Muscle layer of colon (tissue), 2 donors: ENCODE measurements at regions not wholly inside any gene's neighbourhood (a gene's known extent, or its start where the extent isn't known, plus 50 kb on each side); places are given as distances from the start of the nearest gene placed in this dataset.

ENCODE experiments used
- H3K27ac ChIP-seq: one replicate; pipeline ENCODE4 v1.7.0; 2013; ENCODE audit warnings: low read depth, mild to moderate bottlenecking, low read length, moderate library complexity
- H3K27me3 ChIP-seq, 2 donors: one replicate each; pipeline ENCODE4 v1.7.0; 2013; ENCODE audit warnings: low read length in 2 of 2, mild to moderate bottlenecking in 2 of 2; ENCODE audit not compliant: insufficient read depth in 2 of 2, control insufficient read depth in 1 of 2
- H3K36me3 ChIP-seq: one replicate; pipeline ENCODE4 v1.7.0; 2013; ENCODE audit warnings: mild to moderate bottlenecking, low read length; ENCODE audit not compliant: insufficient read depth
- H3K4me1 ChIP-seq: one replicate; pipeline ENCODE4 v1.7.0; 2013; ENCODE audit warnings: mild to moderate bottlenecking, low read length; ENCODE audit not compliant: insufficient read depth
- H3K4me3 ChIP-seq, 2 donors: one replicate each; pipeline ENCODE4 v1.7.0; 2013; ENCODE audit warnings: low read length in 2 of 2, low read depth in 1 of 2, mild to moderate bottlenecking in 1 of 2, moderate library complexity in 1 of 2
- H3K9ac ChIP-seq: one replicate; pipeline ENCODE4 v1.7.0; 2013; ENCODE audit warnings: low read length
- H3K9me3 ChIP-seq: one replicate; pipeline ENCODE4 v1.7.0; 2013; ENCODE audit warnings: mild to moderate bottlenecking, low read length
- donor health status: abdominal sarcoma.
- donor health status: Adenocarcinoma of cecum.

- no peaks in the 10 kb centered on the region for H3K27me3 ChIP-seq
- H3K4me3 ChIP-seq = no peak overlapping the region
- H3K27ac ChIP-seq = no peak overlapping the region
- H3K9me3 ChIP-seq = no peaks in the 10 kb centered on the region
- H3K9ac ChIP-seq = no peak overlapping the region
- H3K4me1 ChIP-seq = no peaks in the 10 kb centered on the region
- H3K36me3 ChIP-seq = no peaks in the 10 kb centered on the region
Measured at GRCh38 chr1:5493851-5494311, 498.3 kb downstream of the NPHP4 start.

GRCh38 chr1:5493275-5493674, 498.9 kb downstream of the NPHP4 start:
- Histone ChIP-seq H3K36me3 (no peaks in the 10 kb centered on the region), H3K9me3 (no peaks in the 10 kb centered on the region), H3K27ac (no peak overlapping the region), H3K27me3 (no peaks in the 10 kb centered on the region), H3K4me3 (no peak overlapping the region), H3K9ac (no peak overlapping the region), H3K4me1 (no peaks in the 10 kb centered on the region)

- no peak overlapping the region for H3K4me3 ChIP-seq
- no peak overlapping the region for H3K27ac ChIP-seq
- no peaks in the 10 kb centered on the region for H3K27me3 ChIP-seq
- no peaks in the 10 kb centered on the region for H3K4me1 ChIP-seq
- no peak overlapping the region for H3K9ac ChIP-seq
- H3K36me3 ChIP-seq = no peaks in the 10 kb centered on the region
- H3K9me3 ChIP-seq = no peaks in the 10 kb centered on the region
Measured at GRCh38 chr1:5492846-5493245, 499.4 kb downstream of the NPHP4 start.

GRCh38 chr1:5491207-5491904, 500.9 kb downstream of the NPHP4 start:
- H3K9me3 ChIP-seq = no peaks in the 10 kb centered on the region
- no peak overlapping the region for H3K9ac ChIP-seq
- H3K27ac ChIP-seq = no peak overlapping the region
- no peaks in the 10 kb centered on the region for H3K27me3 ChIP-seq
- no peaks in the 10 kb centered on the region for H3K36me3 ChIP-seq
- H3K4me1 ChIP-seq = no peaks in the 10 kb centered on the region
- no peak overlapping the region for H3K4me3 ChIP-seq

GRCh38 chr1:5490635-5491034, 501.6 kb downstream of the NPHP4 start:
- Histone ChIP-seq H3K9ac (no peak overlapping the region), H3K4me3 (no peak overlapping the region), H3K27ac (no peak overlapping the region), H3K4me1 (no peaks in the 10 kb centered on the region), H3K36me3 (no peaks in the 10 kb centered on the region), H3K9me3 (no peaks in the 10 kb centered on the region), H3K27me3 (peaks cover 3 to 5% of the 10 kb centered on the region in 2 donors)

GRCh38 chr1:5488448-5488847, 503.8 kb downstream of the NPHP4 start:
- Histone ChIP-seq H3K27ac (no peak overlapping the region), H3K4me1 (no peaks in the 10 kb centered on the region), H3K27me3 (peaks cover 10 to 13% of the 10 kb centered on the region in 2 donors), H3K9me3 (no peaks in the 10 kb centered on the region), H3K9ac (no peak overlapping the region), H3K36me3 (no peaks in the 10 kb centered on the region), H3K4me3 (no peak overlapping the region)

- H3K4me1 ChIP-seq = no peaks in the 10 kb centered on the region
- H3K9ac ChIP-seq = no peak overlapping the region
- no peaks in the 10 kb centered on the region for H3K9me3 ChIP-seq
- H3K36me3 ChIP-seq = no peaks in the 10 kb centered on the region
- H3K27ac ChIP-seq = no peak overlapping the region
- H3K4me3 ChIP-seq = no peak overlapping the region
- H3K27me3 ChIP-seq = peaks cover 10 to 13% of the 10 kb centered on the region in 2 donors
Measured at GRCh38 chr1:5485968-5486696, 506.1 kb downstream of the NPHP4 start.

- Histone ChIP-seq H3K9me3 (no peaks in the 10 kb centered on the region), H3K4me1 (no peaks in the 10 kb centered on the region), H3K27ac (no peak overlapping the region), H3K9ac (no peak overlapping the region), H3K27me3 (peaks cover 10 to 13% of the 10 kb centered on the region in 2 donors), H3K4me3 (no peak overlapping the region), H3K36me3 (no peaks in the 10 kb centered on the region)
Measured at GRCh38 chr1:5485436-5485835, 506.8 kb downstream of the NPHP4 start.

GRCh38 chr1:5484451-5485165, 507.6 kb downstream of the NPHP4 start:
- Histone ChIP-seq H3K4me1 (no peaks in the 10 kb centered on the region), H3K36me3 (no peaks in the 10 kb centered on the region), H3K9ac (no peak overlapping the region), H3K4me3 (no peak overlapping the region), H3K27ac (no peak overlapping the region), H3K9me3 (no peaks in the 10 kb centered on the region), H3K27me3 (peaks cover 10 to 13% of the 10 kb centered on the region in 2 donors)

- H3K27me3 ChIP-seq = peaks cover 10 to 13% of the 10 kb centered on the region in 2 donors
Measured at GRCh38 chr1:5481889-5482288, 510.3 kb downstream of the NPHP4 start.

GRCh38 chr1:5480906-5481305, 511.3 kb downstream of the NPHP4 start:
- Histone ChIP-seq H3K27ac (no peak overlapping the region), H3K4me3 (no peak overlapping the region), H3K9ac (no peak overlapping the region), H3K9me3 (no peaks in the 10 kb centered on the region), H3K27me3 (peaks cover 7 to 13% of the 10 kb centered on the region in 2 donors), H3K36me3 (no peaks in the 10 kb centered on the region), H3K4me1 (no peaks in the 10 kb centered on the region)

More at GRCh38 chr1:5481889-5482288, 510.3 kb downstream of the NPHP4 start:
- Histone ChIP-seq H3K4me3 (no peak overlapping the region), H3K9ac (no peak overlapping the region), H3K27ac (no peak overlapping the region), H3K36me3 (no peaks in the 10 kb centered on the region), H3K9me3 (no peaks in the 10 kb centered on the region), H3K4me1 (no peaks in the 10 kb centered on the region)
